Rectal smooth muscle tissue (tissue), 1 donor: ENCODE measurements at regions not wholly inside any gene's neighbourhood (a gene's known extent, or its start where the extent isn't known, plus 50 kb on each side); places are given as distances from the start of the nearest gene placed in this dataset.
"Not testable (repeated sequence)": the region's sequence is repeated elsewhere in the genome, so short reads cannot be mapped to it uniquely, and the experiment has no call there.

Source experiments
- H3K27ac ChIP-seq: one replicate; pipeline ENCODE4 v1.7.0; 2013; ENCODE audit warnings: low read depth, low read length, inconsistent platforms
- H3K27me3 ChIP-seq: one replicate; pipeline ENCODE4 v1.7.0; 2013; ENCODE audit warnings: low read length; ENCODE audit not compliant: control insufficient read depth, insufficient read depth
- H3K36me3 ChIP-seq: one replicate; pipeline ENCODE4 v1.7.0; 2013; ENCODE audit warnings: low read length; ENCODE audit not compliant: control insufficient read depth, insufficient read depth
- H3K4me1 ChIP-seq: one replicate; pipeline ENCODE4 v1.7.0; 2013; ENCODE audit warnings: low read length; ENCODE audit not compliant: control insufficient read depth, insufficient read depth
- H3K4me3 ChIP-seq: one replicate; pipeline ENCODE4 v1.7.0; 2013; ENCODE audit warnings: low read length
- H3K9ac ChIP-seq: one replicate; pipeline ENCODE4 v1.7.0; 2013; ENCODE audit warnings: low read length

DNA sequence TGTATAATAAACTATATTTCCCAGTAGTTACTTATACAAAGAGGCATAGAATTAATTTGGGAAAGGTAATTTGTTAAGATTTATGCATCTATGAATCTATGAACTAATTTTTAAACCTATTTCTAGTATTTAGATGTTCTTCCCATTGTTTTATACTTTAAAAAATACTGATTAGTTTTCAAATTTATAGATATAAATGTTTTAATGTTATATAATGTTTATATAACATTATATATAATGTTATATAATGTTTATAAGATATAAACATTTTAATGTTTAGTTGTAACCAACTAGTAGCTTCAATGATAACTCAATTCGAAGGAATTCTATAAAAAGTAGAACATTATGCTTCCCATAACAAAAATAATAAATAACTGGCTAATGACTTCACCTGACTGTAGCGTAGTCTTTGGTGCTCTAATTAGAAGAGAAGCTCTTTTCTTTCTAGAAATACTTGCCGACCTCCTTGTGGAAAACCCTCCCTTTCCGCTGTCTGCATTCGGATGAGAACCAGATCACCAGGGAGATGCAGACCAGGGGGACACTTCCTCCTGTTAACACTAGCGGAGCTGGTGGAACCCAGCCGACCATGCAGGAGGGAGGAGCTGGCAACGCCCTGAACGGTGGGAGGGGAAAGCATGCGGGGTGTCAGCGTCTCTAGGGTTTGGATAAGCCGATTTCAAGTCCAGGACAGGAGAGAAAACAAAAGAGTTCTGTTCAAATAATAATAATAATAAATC lies 158.4 kb downstream of the OR2B2 start:
- no peaks in the 10 kb centered on the region for H3K4me1 ChIP-seq
- H3K27ac ChIP-seq, result no peak overlapping the region
- peak overlapping the region; percentile 56 for H3K4me3 ChIP-seq
- H3K27me3 ChIP-seq, result no peaks in the 10 kb centered on the region
- no peaks in the 10 kb centered on the region for H3K36me3 ChIP-seq
- H3K9ac ChIP-seq, result no peak overlapping the region

DNA sequence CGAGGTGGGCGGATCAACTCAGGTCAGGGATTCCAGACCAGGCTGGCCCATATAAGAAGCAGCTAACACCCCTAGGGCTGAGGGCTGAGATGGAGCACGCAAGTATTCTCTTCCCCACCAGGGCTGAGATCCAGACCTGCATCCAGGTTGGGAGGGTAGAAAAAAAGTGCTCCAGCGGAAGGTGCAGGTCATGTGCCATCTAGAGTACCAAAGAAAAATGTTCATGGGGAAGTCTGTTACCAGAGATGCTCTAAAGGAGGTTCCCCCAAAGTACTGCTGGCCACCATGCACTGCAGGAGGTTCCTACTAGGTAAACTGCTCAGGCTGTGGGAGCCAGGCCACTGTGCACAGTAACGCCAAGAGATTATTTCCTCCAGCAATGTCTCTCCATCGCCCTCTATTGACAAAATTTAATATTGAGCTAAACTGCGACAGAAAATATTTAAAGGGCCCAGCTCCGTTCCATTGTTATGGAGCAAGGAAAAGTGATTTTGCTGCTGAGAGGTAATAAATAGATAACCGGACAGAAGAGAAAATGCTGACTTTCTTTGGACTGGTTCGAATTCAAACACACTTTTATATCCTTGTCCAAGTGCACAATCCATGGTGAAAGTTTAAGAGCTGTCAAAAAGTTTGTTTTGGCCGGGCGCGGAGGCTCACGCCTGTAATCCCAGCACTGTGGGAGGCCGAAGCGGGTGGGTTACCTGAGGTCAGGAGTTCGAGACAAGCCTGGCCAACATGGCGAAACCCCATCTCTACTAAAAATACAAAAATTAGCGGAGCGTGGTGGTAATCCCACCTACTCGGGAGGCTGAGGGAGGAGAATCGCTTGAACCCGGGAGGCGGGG lies 159.9 kb downstream of the OR2B2 start:
- Histone ChIP-seq H3K27me3 (no peaks in the 10 kb centered on the region), H3K9ac (peak overlapping the region; percentile 16), H3K36me3 (no peaks in the 10 kb centered on the region), H3K27ac (peak overlapping the region; percentile 78), H3K4me1 (no peaks in the 10 kb centered on the region), H3K4me3 (peak overlapping the region; percentile 99)

DNA sequence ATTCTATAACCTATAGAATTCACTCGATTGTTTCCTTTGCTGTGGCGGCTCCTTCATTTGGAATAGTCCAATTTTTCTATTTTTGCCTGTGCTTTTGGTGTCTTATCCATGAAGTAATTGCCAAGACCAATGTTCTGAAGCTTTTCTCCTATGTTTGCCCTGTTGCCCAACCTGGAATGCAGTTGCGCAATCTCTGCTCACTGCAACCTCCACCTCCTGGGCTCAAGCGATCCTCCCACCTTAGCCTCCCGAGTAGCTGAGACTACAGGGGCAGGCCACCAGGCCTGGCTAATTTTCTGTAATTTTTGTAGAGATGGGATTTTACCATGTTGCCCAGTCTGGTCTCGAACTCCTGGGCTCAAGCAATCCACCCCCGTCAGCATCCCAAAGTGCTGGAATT lies 163.5 kb downstream of the OR2B2 start:
- Histone ChIP-seq H3K9ac (no peak overlapping the region), H3K27ac (no peak overlapping the region), H3K4me3 (no peak overlapping the region), H3K27me3 (no peaks in the 10 kb centered on the region), H3K4me1 (no peaks in the 10 kb centered on the region), H3K36me3 (no peaks in the 10 kb centered on the region)

DNA sequence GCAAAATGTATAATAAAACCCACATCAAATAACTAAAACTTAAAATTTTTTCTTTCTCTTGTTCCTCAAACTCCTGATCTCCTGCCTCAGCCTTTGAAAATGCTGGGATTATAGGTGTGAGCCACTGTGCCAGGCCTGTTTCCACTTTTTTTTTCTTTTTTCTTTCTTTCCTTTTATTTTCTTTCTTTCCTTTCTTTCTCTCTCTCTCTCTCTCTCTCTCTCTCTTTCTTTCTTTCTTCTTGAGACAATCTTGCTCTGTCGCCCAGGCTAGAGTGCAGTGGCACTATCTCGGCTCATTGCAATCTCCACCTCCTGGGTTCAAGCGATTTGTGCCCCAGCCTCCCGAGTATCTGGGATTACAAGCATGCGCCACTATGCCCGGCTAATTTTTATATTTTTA lies 164.6 kb downstream of the OR2B2 start:
- Histone ChIP-seq H3K4me3 (no peak overlapping the region), H3K27me3 (no peaks in the 10 kb centered on the region), H3K27ac (no peak overlapping the region), H3K36me3 (no peaks in the 10 kb centered on the region), H3K4me1 (no peaks in the 10 kb centered on the region), H3K9ac (no peak overlapping the region)

DNA sequence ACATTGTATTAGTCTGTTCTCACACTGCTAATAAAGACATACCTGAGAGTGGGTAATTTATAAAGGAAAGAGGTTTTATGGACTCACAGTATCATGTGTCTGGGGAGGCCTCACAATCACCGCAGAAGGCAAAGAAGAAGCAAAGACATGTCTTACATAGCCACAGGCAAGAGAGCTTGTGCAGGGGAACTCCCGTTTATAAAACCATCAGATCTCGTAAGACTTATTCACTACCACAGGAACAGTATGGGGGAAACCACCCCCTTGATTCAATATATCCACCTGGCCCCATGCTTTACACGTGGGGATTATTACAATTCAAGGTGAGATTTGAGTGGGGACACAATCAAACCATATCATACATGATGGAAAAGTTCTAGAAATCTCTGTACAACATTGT lies 165.3 kb downstream of the OR2B2 start:
- not testable (repeated sequence) for H3K27ac ChIP-seq, H3K9ac ChIP-seq, H3K4me1 ChIP-seq, H3K36me3 ChIP-seq, H3K27me3 ChIP-seq, H3K4me3 ChIP-seq

DNA sequence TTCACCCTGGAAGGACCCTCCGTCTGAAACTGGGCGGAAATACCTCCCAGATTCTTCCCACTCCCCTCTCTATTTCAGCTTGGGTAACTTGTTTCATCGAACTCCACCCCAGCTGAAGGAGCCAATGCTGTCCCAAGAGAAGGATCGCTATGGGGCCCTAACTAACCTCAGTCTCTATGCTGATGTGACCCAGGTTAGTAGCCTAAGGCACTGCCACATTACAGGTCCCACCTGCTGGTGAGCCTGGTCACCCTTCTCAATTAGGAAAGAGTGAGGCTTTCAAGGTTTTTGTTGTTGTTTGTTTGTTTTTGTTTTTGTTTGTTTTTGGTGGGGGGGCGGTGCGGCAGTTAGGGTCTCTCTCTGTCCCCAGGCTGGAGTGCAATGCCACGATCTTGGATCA lies 168.4 kb downstream of the OR2B2 start:
- no peaks in the 10 kb centered on the region for H3K27me3 ChIP-seq

DNA sequence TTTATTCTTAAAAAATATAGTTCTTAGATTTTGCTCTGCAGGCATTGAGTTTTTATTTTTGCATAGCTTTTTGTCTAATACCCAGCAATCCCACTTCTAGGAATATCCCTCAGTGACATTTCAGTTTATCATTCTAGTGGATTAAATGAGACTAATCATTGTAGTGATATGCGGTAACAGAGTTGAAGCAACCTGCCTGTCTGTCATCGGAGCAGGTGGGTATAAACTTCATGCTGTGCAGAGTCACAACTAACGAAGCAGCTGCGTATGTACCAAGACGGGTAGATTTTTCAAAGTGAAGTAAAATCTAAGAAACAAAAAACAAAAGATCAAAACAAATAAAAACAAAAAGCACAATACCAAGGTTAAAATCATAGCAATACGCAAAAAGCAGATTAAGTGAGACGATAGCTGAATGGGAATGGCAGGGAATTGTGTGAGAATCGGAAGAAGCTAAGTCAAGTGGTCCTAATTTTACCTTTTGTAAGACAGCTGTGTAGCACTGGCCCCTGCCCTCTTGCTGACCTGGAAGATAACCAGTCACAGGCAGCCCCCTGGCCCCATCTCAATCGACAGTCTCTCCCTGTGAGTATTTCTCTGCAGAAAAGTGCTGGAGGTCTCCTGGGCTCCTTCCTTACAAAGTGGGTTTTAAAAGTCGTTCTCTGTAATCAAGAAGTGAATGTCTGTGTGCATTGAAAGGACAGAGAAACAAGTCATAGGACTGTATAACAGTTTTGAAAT lies 169.2 kb downstream of the OR2B2 start:
- Histone ChIP-seq H3K4me3 (no peak overlapping the region), H3K27me3 (no peaks in the 10 kb centered on the region), H3K4me1 (no peaks in the 10 kb centered on the region), H3K36me3 (no peaks in the 10 kb centered on the region), H3K27ac (no peak overlapping the region), H3K9ac (no peak overlapping the region)

More for the DNA sequence above, 168.4 kb downstream of the OR2B2 start:
- Histone ChIP-seq H3K9ac (no peak overlapping the region), H3K4me1 (no peaks in the 10 kb centered on the region), H3K27ac (no peak overlapping the region), H3K36me3 (no peaks in the 10 kb centered on the region), H3K4me3 (no peak overlapping the region)

DNA sequence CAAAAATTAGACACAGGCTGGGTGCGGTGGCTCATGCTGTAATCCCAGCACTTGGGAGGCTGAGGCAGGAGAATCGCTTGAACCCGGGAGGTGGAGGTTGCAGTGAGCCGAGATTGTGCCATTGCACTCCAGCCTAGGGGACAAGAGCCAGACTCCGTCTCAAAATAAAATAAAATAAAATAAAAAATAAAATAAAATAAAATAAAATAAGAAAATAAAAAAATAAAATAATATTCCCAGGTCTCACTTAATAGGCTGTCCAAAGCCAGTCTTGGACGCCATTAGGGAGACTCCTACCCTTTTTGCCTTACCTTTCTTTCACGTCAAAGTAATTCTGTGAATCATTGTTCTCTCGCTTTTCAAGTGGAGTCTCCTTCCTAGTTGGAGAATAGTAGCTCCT lies 172.3 kb downstream of the OR2B2 start:
- H3K4me1 ChIP-seq, H3K4me3 ChIP-seq, H3K9ac ChIP-seq, H3K27ac ChIP-seq, H3K27me3 ChIP-seq, H3K36me3 ChIP-seq: not testable (repeated sequence)

DNA sequence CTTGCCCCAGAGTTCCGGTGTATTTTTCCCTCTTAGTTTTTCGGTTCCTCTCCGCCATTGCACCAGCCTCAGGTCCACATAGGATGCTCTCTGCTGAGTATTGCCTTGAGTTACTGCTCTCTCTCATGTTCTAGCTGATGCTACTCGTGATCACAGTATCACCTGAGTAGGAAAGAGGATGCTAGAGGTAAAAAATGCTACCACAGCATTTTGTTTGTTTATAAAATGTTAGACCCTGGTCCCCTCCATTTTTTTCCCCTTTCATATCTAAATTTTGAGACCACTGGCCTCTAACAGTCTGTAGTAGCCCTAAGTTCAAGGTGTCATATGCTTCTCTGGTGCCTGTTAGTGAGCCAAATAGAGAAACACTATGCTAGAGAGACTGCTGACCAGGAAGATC lies 175.5 kb downstream of the OR2B2 start:
- Histone ChIP-seq H3K27ac (no peak overlapping the region), H3K36me3 (no peaks in the 10 kb centered on the region), H3K9ac (no peak overlapping the region), H3K4me3 (no peak overlapping the region), H3K4me1 (no peaks in the 10 kb centered on the region), H3K27me3 (no peaks in the 10 kb centered on the region)

DNA sequence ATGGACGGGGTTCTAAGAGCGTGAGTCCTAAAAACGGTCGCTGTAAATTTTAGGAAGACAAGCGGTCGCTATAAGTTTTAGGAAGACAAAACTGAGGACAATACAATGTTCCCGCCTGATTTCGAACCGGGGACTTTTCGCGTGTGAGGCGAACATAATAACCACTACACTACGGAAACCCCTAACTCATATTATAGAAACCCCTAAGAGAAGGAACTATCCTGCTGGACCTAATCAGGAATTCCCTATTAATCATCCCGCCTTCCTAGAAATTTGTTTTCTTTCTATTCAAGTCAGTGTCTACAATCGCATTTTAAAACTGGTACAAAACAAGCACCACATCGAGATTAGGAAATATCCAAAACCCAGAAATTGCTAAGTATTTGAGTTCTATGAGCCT lies 183.8 kb downstream of the OR2B2 start:
- Histone ChIP-seq H3K27me3 (no peaks in the 10 kb centered on the region), H3K9ac (no peak overlapping the region), H3K27ac (no peak overlapping the region), H3K36me3 (no peaks in the 10 kb centered on the region), H3K4me1 (no peaks in the 10 kb centered on the region), H3K4me3 (no peak overlapping the region)

DNA sequence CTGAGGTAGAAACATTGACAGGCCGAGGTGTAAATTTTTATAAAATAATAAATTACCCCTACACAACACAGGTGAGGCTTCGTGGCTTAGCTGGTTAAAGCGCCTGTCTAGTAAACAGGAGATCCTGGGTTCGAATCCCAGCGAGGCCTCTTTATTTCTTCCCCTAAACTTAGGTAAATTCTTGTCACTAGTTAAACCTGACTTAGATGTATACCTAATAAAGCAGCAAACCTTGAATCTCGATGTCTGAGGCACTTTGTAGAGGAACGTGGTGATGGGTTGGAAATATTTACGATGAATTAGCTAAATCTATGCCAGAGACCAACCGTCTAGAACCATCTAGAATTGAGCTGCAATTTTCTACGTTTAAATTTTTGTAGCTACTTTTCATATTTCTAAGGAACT lies 185.6 kb downstream of the OR2B2 start:
- Histone ChIP-seq H3K4me1 (no peaks in the 10 kb centered on the region), H3K4me3 (no peak overlapping the region), H3K36me3 (no peaks in the 10 kb centered on the region), H3K9ac (no peak overlapping the region), H3K27ac (no peak overlapping the region), H3K27me3 (no peaks in the 10 kb centered on the region)
